ENCODE measurements at regions not wholly inside any gene's neighbourhood (a gene's known extent, or its start where the extent isn't known, plus 50 kb on each side); places are given as distances from the start of the nearest gene placed in this dataset.
"Not testable (repeated sequence)": the region's sequence is repeated elsewhere in the genome, so short reads cannot be mapped to it uniquely, and the experiment has no call there.

DNA sequence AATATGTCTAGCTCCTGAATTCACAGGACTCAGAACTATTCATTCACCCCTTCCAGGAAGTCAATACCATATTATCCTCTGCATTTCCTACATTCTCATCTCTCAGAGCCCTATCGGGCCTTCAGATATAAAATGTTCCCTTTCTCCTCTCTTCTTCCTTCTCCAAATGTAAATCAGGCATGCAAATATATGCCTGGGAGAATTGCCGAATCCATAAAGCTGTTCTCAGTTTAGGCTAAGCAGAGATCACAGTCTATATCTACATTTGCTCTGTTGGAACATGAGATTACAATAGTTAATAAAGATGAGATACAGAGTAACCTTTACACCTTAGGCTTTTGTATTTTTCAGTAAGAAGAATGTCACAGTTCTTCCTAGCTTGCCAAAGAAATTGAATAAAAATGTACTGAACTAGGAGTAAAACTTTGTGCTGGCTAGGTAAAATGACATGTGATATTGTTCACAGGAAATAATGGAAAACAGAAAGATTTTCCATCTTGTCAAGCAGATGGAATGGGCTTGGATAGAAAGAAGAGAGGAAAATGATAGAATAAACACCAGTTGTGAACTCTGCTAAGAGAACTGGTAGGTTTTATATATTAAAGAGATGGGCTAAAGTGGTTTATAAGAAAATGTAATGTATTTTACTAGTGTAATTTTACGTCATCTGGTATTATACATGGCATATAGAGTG is 161.5 kb downstream of the NRIP1 start:
- no peak for DNase-seq (ENCODE audit: extremely low read depth, low read depth)

GRCh38 chr21:14901482-14901958 is 163.3 kb downstream of the NRIP1 start:
- DNase-seq (ENCODE audit: extremely low read depth, low read depth), result no peak

- DNase-seq (ENCODE audit: extremely low read depth, low read depth), result no peak
Measured at GRCh38 chr21:14900611-14901010, 164.2 kb downstream of the NRIP1 start.

GRCh38 chr21:14900058-14900457 is 164.7 kb downstream of the NRIP1 start:
- no peak for DNase-seq (ENCODE audit: extremely low read depth, low read depth)

DNA sequence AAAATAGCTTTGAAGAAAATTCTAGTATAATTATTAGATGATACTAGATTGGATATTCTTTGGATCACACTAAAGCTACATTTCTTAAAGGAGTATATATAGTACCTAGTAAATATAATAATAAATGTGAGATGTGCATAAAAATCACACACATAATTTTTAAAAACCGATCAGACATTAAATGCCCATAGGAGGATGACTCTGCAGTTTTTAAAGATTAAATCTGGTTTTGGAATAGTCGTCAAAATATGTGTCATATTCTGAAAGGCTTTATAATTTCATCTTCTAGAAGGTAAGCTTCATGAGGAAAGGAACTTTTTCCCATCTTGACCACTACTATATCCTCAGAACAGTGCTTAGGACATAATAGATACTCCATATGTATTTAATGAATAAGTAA is 169.0 kb downstream of the NRIP1 start:
- DNase-seq (ENCODE audit: extremely low read depth, low read depth), result no peak

GRCh38 chr21:14890141-14890540 is 174.7 kb downstream of the NRIP1 start:
- no peak for DNase-seq (ENCODE audit: extremely low read depth, low read depth)

DNA sequence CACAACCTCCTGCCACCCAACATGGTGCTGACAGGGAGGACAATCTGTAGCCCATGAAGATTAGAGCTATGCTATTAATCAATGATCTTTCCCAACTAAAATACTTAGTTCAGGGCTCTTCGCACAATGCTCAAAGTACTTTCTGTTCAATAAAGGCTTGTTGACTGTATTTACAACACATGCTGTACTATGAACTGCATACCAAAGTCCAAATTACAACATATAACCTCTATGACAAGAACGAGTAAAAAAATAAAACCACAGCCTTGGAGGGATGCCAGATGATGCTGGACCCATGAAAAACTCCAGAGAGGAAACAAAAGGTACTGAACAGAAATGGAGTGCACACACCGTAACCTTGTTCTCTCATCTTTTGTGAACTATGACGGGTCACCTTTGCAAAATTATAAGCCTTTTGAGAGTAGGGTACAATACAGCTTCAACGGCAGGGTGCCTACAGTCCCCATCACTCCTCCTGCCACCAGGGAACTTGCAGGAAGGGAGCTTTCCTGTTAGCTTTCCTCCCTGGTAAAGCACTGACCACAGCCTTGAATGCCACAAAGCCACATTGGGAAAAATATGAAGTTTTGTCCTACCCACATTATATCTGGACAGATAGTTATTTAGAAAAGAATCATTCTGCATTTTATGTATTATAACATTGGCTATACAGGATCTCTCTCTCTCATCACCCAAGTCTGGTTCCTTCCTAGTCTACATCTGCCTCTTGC is 175.6 kb downstream of the NRIP1 start:
- no peak for DNase-seq (ENCODE audit: extremely low read depth, low read depth)

DNA sequence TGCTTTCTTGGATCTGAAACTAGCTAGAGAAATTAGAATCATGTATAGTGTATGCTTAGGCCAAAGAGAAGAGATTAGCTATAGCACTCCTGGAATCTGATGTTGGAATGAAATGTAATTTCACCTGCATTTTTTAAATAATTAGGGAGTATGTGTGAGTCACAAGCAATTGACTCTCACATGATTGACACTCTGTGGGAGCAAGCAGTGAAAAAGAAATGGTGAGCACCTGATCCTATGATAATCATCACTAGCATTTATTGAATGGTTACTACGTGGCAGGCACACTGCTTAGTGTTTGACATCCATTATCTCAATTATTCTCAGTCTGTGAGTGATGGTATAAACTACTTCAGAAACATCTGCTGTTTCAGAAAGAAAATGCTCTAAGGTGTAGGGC is 176.6 kb downstream of the NRIP1 start:
- no peak for DNase-seq (ENCODE audit: extremely low read depth, low read depth)

- DNase-seq (ENCODE audit: extremely low read depth, low read depth), result no peak
Measured at GRCh38 chr21:14886001-14886400, 178.8 kb downstream of the NRIP1 start.

GRCh38 chr21:14883351-14883750 is 181.4 kb downstream of the NRIP1 start:
- DNase-seq (ENCODE audit: extremely low read depth, low read depth), result no peak

GRCh38 chr21:14882545-14882944 is 182.3 kb downstream of the NRIP1 start:
- not testable (repeated sequence) for DNase-seq (ENCODE audit: extremely low read depth, low read depth)

DNA sequence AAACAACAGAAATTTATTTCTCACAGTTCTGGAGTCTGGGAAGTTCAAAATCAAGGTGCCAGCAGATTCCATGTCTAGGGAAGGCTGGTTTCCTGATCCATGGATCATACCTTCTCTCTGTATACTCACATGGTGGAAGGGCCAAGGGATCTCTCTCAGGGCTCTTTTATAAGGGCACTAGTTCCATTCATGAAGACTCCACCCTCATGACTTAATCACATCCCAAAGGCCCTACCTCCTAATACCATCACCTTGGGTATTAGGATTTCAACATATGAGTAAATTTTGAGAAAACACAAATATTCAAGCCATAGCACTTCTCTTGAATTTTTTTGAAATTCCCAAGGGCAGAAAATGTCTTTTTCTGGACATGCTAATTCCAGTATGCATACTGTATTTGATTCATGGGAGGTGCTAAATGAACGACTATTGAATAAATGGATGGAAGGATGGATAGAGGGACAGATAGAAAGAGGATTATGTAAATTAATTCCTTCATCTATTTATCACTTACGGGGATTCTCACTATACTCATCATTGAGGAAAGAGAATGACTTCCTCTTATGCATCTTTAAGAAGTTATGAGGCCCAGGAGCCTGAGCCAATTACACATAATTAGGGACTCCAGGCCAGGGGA is 182.8 kb downstream of the NRIP1 start:
- DNase-seq (ENCODE audit: extremely low read depth, low read depth), result no peak

DNA sequence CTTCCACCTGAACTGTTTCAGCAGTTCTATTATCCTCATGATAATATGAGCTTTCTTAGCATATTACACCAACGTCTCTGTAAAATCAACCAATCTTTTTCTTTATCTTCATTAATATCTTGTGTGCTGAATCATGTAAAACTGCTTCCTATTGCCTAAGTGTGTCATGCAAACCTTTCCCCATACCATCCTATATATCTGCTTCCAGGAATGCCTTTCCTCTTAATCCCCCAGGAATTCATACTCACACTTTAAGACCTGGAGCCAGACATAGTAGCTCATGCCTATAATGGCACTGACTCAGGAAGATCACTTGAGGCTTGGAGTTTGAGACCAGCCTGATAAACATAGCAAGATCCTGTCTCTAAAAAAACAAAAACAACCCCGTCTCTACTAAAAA is 183.9 kb downstream of the NRIP1 start:
- DNase-seq (ENCODE audit: extremely low read depth, low read depth), result no peak

DNA sequence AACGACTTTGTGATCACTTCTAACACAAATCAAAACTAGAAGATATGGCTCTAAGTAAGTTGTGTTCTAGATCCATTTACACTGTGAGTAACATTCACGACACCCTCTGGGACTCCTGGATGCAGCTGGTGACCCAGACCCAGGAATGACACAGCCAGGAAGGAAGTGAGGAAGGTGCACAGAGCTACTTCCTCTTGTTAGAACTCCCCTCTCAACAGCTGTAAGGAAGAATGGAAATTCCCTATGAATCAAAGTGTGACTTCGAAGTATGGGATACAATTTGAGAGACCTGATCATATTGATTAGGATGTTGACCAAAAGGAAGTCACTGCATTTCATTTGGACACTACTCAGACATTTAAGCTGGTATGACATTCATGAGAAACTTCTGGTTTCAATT is 185.3 kb downstream of the NRIP1 start:
- no peak for DNase-seq (ENCODE audit: extremely low read depth, low read depth)

- no peak for DNase-seq (ENCODE audit: extremely low read depth, low read depth)
Measured at GRCh38 chr21:14878971-14879370, 185.8 kb downstream of the NRIP1 start.

GRCh38 chr21:14877581-14878228 is 187.1 kb downstream of the NRIP1 start:
- no peak for DNase-seq (ENCODE audit: extremely low read depth, low read depth)

GRCh38 chr21:14876524-14876840 is 188.3 kb downstream of the NRIP1 start:
- DNase-seq (ENCODE audit: extremely low read depth, low read depth), result no peak

- DNase-seq (ENCODE audit: extremely low read depth, low read depth), result no peak
Measured at GRCh38 chr21:14875704-14876523, 188.9 kb downstream of the NRIP1 start.

DNA sequence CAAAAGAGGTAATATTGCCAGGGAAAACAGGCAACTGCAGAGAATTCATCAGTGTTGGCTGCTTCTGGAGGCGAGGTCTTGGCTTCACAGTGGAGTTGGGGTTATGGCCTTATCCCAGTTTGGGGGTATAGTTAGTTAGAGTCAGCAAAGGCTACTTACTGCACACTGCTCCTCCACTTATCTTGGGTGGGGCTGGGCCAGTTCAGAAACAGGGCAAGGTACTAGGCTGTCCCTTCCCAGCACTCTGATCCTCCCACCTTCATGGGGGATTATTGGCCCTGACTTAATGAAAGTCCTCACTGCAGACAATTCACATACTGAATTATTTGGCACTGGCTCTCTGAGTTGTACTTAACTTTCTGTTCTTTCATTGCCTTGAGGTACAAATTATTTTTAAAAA is 189.6 kb downstream of the NRIP1 start:
- DNase-seq (ENCODE audit: extremely low read depth, low read depth), result no peak

DNA sequence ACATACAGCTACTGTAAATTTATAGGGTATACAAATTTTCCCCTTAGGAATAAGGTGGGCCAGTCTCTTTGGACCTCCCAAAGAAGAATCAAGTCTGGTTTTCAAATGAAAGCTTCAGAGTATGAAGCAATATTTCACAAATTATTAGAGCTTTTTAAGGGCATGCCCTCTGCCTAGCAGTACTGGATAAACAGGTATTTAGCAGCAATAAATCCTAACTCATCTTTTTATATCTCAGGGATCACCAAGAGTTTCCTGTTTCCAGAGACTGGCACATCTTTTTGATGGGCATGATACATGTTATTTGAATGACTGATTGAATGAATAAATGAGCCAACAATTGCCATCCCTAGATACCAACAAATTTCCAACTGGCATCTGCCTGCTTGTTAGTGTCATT is 190.4 kb downstream of the NRIP1 start:
- no peak for DNase-seq (ENCODE audit: extremely low read depth, low read depth)

DNA sequence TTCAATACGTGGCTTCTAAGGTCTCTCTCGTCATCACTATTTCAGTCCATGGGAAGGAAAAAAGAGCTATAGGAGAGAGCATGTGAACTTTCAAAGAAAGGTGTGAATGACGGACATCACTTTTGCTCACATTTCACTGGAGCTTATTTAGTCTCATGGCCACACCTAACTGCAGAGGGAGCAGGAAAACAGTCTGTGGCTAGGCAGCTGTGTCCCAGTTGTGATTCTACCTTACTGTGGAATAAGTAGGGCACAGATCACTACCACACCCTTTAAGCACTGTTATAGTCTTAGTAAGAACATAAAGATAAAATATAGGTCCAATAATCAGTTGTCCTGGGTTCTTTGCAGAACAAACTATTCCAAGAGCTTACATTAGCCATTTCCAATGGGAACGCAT is 192.9 kb downstream of the NRIP1 start:
- no peak for DNase-seq (ENCODE audit: extremely low read depth, low read depth)

Measured in NCI-H460 (cell line).